ENCODE measurements at regions not wholly inside any gene's neighbourhood (a gene's known extent, or its start where the extent isn't known, plus 50 kb on each side); places are given as distances from the start of the nearest gene placed in this dataset.

DNA sequence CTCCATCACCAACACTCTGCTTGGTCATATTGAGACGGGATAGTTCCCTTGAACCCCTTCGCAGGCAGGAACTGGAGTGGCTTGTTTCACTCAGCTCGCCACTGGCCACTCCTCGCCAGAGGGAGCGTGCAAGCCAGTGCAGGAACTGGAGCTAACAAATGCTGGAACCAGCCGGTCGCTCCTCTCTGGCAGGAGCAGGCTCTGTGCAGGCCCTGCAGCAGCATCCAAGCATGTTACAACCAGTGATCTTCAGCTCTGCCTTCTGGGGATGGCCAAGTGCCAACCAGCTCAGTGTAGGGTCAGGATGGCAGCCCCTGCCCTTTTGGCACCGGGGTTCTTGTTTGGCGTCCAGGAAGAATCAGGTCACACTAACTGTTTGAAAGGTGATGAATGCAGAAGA lies 329.0 kb upstream of the AZI2 start:
- Histone ChIP-seq H3K27ac (ENCODE audit: low read depth, low read length, poor library complexity, severe bottlenecking) (no peak overlapping the region), H3K27me3 (ENCODE audit: insufficient read depth, low read length) (no peaks in the 10 kb centered on the region), H4K20me1 (ENCODE audit: insufficient read depth, low read length) (no peaks in the 10 kb centered on the region), H3K9me3 (ENCODE audit: low read length) (no peaks in the 10 kb centered on the region), H3K4me1 (ENCODE audit: insufficient read depth, low read length, severe bottlenecking) (no peaks in the 10 kb centered on the region), H3K9ac (ENCODE audit: low read length) (no peak overlapping the region), H3K79me2 (ENCODE audit: insufficient read depth, low read length) (no peaks in the 10 kb centered on the region), H3K4me3 (ENCODE audit: low read depth, low read length, poor library complexity, severe bottlenecking) (no peak overlapping the region), H3K36me3 (ENCODE audit: insufficient read depth, low read length) (no peaks in the 10 kb centered on the region), H3K9me2 (ENCODE audit: low read depth, low read length) (no peaks in the 10 kb centered on the region), H2AFZ (ENCODE audit: low read length) (no peak overlapping the region), H3F3A (ENCODE audit: insufficient read depth, low read length) (no peaks in the 10 kb centered on the region), H3K4me2 (ENCODE audit: low read length) (no peak overlapping the region)
- TF ChIP-seq, protein P1, sequence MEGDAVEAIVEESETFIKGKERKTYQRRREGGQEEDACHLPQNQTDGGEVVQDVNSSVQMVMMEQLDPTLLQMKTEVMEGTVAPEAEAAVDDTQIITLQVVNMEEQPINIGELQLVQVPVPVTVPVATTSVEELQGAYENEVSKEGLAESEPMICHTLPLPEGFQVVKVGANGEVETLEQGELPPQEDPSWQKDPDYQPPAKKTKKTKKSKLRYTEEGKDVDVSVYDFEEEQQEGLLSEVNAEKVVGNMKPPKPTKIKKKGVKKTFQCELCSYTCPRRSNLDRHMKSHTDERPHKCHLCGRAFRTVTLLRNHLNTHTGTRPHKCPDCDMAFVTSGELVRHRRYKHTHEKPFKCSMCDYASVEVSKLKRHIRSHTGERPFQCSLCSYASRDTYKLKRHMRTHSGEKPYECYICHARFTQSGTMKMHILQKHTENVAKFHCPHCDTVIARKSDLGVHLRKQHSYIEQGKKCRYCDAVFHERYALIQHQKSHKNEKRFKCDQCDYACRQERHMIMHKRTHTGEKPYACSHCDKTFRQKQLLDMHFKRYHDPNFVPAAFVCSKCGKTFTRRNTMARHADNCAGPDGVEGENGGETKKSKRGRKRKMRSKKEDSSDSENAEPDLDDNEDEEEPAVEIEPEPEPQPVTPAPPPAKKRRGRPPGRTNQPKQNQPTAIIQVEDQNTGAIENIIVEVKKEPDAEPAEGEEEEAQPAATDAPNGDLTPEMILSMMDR (IDR thresholded peaks at IDR 0.05; ENCODE audit: low read length), result no peak
- no peak for TF ChIP-seq EZH2 (IDR thresholded peaks at IDR 0.05; ENCODE audit: borderline replicate concordance, low read length)

DNA sequence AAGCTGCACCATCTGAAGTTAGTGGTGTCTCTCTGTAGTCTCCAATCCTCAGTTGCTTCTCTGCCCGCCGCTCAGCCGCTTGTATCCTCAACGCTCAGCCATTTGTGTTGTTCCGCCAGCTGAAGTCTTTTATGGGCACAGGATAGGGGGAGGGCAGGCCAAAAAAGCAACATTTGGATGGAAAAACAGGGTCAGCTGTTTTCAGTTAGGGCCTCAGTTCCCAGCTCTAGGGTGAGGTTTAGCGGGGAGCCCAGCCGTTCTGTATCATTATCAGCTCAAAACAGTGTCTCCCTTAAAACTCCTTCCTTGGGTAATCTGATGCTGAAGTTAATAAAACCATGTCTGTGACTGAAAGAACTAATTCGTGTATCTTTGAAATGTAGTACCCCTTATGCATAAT lies 329.5 kb upstream of the AZI2 start:
- H3K4me2 ChIP-seq (ENCODE audit: low read length), result no peak overlapping the region
- no peaks in the 10 kb centered on the region for H3K9me3 ChIP-seq (ENCODE audit: low read length)
- no peak overlapping the region for H3K4me3 ChIP-seq (ENCODE audit: low read depth, low read length, poor library complexity, severe bottlenecking)
- H3K27me3 ChIP-seq (ENCODE audit: insufficient read depth, low read length), result no peaks in the 10 kb centered on the region
- no peaks in the 10 kb centered on the region for H3K4me1 ChIP-seq (ENCODE audit: insufficient read depth, low read length, severe bottlenecking)
- no peaks in the 10 kb centered on the region for H4K20me1 ChIP-seq (ENCODE audit: insufficient read depth, low read length)
- TF ChIP-seq EZH2 (IDR thresholded peaks at IDR 0.05; ENCODE audit: borderline replicate concordance, low read length), result no peak
- TF ChIP-seq, protein P1 (IDR thresholded peaks at IDR 0.05; ENCODE audit: low read length), result no peak
- no peaks in the 10 kb centered on the region for H3F3A ChIP-seq (ENCODE audit: insufficient read depth, low read length)
- H3K79me2 ChIP-seq (ENCODE audit: insufficient read depth, low read length), result no peaks in the 10 kb centered on the region
- no peak overlapping the region for H3K27ac ChIP-seq (ENCODE audit: low read depth, low read length, poor library complexity, severe bottlenecking)
- H2AFZ ChIP-seq (ENCODE audit: low read length), result no peak overlapping the region
- H3K36me3 ChIP-seq (ENCODE audit: insufficient read depth, low read length), result no peaks in the 10 kb centered on the region
- H3K9ac ChIP-seq (ENCODE audit: low read length), result no peak overlapping the region
- no peaks in the 10 kb centered on the region for H3K9me2 ChIP-seq (ENCODE audit: low read depth, low read length)

DNA sequence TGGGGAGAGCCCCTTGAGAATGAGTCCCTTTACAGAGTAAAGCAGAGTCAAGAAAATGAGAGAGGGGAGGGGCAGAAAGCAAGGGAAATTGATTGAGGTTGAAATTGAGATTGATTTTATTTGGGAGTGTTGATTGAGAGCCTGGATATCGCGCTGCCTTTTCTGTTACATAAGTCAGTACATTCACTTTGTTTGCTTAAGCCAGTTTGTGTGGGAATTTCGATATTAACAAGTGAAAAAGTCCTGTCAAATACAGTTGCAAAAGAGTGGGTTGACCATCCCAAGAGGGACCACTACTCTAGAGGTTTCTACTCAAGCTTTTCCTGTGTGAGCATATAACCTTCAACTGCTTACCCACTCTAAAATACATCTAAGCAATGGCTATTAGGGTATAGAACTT lies 331.4 kb upstream of the AZI2 start:
- no peaks in the 10 kb centered on the region for H3K9me3 ChIP-seq (ENCODE audit: low read length)
- TF ChIP-seq, protein P1 (IDR thresholded peaks at IDR 0.05; ENCODE audit: low read length), result no peak
- TF ChIP-seq EZH2 (IDR thresholded peaks at IDR 0.05; ENCODE audit: borderline replicate concordance, low read length), result no peak

More for the DNA sequence above, 331.4 kb upstream of the AZI2 start:
- no peak overlapping the region for H3K27ac ChIP-seq (ENCODE audit: low read depth, low read length, poor library complexity, severe bottlenecking)
- no peaks in the 10 kb centered on the region for H3K4me1 ChIP-seq (ENCODE audit: insufficient read depth, low read length, severe bottlenecking)
- H2AFZ ChIP-seq (ENCODE audit: low read length), result no peak overlapping the region
- H3K9ac ChIP-seq (ENCODE audit: low read length), result no peak overlapping the region
- H3K79me2 ChIP-seq (ENCODE audit: insufficient read depth, low read length), result no peaks in the 10 kb centered on the region
- no peak overlapping the region for H3K4me3 ChIP-seq (ENCODE audit: low read depth, low read length, poor library complexity, severe bottlenecking)
- no peak overlapping the region for H3K4me2 ChIP-seq (ENCODE audit: low read length)
- no peaks in the 10 kb centered on the region for H3K9me2 ChIP-seq (ENCODE audit: low read depth, low read length)
- no peaks in the 10 kb centered on the region for H3K36me3 ChIP-seq (ENCODE audit: insufficient read depth, low read length)
- no peaks in the 10 kb centered on the region for H3K27me3 ChIP-seq (ENCODE audit: insufficient read depth, low read length)
- H4K20me1 ChIP-seq (ENCODE audit: insufficient read depth, low read length), result no peaks in the 10 kb centered on the region
- no peaks in the 10 kb centered on the region for H3F3A ChIP-seq (ENCODE audit: insufficient read depth, low read length)
